PFSK-1 (cell line): ENCODE measurements at regions not wholly inside any gene's neighbourhood (a gene's known extent, or its start where the extent isn't known, plus 50 kb on each side); places are given as distances from the start of the nearest gene placed in this dataset.

ENCODE experiments used
- FOXP2 ChIP-seq: optimal IDR thresholded peaks from 2 replicates; pipeline ENCODE3; 2011; ENCODE audit warnings: borderline replicate concordance, control low read depth, inconsistent platforms; ENCODE audit not compliant: insufficient read depth; ENCODE audit errors: extremely low read length, extremely low read depth
- POLR2AphosphoS5 ChIP-seq: IDR thresholded peaks from 2 replicates; pipeline ENCODE4 v1.6.1; 2012; ENCODE audit warnings: low read depth, mild to moderate bottlenecking, control low read depth, low read length, moderate library complexity
- SIN3A ChIP-seq: IDR thresholded peaks from 2 replicates; pipeline ENCODE4 v1.6.1; 2012; ENCODE audit warnings: mild to moderate bottlenecking, low read length, moderate library complexity, borderline replicate concordance; ENCODE audit not compliant: insufficient read depth
- TAF1 ChIP-seq: IDR thresholded peaks from 2 replicates; pipeline ENCODE4 v1.6.1; 2012; ENCODE audit warnings: low read length, control low read depth, borderline replicate concordance; ENCODE audit not compliant: insufficient read depth
- TF ChIP-seq, protein P1 (sequence below), 2 experiments: IDR thresholded peaks; 2 replicates each; pipeline versions ENCODE4 v1.6.1 to v1.8.0; 2011 to 2012; ENCODE audit warnings: low read depth in 2 of 2, low read length in 2 of 2, control low read depth in 1 of 2, inconsistent platforms in 1 of 2, mild to moderate bottlenecking in 1 of 2, moderate library complexity in 1 of 2; ENCODE audit not compliant: insufficient read depth in 1 of 2

DNA sequence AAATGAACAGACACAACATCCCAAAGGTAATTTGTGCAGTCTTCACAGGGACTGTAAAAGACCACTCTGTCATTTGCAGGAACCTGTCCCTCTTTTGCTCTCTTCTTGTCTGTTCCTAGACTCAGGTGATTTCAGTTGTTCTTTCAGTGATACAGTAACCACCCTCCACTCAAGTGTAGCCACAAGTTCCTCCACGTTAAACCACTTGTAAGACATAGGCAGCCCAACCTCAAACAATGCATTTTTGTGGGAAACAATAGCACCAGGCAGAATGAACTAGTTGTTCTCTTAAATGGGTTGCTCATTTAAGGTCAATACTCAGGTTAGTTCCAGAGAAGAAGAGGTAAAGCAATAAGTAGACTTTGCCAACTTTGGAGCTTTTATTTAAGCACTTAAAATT lies 359.4 kb downstream of the MZT1 start:
- TF ChIP-seq POLR2AphosphoS5 (no peak), SIN3A (no peak), TAF1 (no peak), FOXP2 (no peak)
- TF ChIP-seq, protein P1, sequence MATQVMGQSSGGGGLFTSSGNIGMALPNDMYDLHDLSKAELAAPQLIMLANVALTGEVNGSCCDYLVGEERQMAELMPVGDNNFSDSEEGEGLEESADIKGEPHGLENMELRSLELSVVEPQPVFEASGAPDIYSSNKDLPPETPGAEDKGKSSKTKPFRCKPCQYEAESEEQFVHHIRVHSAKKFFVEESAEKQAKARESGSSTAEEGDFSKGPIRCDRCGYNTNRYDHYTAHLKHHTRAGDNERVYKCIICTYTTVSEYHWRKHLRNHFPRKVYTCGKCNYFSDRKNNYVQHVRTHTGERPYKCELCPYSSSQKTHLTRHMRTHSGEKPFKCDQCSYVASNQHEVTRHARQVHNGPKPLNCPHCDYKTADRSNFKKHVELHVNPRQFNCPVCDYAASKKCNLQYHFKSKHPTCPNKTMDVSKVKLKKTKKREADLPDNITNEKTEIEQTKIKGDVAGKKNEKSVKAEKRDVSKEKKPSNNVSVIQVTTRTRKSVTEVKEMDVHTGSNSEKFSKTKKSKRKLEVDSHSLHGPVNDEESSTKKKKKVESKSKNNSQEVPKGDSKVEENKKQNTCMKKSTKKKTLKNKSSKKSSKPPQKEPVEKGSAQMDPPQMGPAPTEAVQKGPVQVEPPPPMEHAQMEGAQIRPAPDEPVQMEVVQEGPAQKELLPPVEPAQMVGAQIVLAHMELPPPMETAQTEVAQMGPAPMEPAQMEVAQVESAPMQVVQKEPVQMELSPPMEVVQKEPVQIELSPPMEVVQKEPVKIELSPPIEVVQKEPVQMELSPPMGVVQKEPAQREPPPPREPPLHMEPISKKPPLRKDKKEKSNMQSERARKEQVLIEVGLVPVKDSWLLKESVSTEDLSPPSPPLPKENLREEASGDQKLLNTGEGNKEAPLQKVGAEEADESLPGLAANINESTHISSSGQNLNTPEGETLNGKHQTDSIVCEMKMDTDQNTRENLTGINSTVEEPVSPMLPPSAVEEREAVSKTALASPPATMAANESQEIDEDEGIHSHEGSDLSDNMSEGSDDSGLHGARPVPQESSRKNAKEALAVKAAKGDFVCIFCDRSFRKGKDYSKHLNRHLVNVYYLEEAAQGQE (IDR thresholded peaks at IDR 0.05; ENCODE audit: insufficient read depth in 1 of 2, low read depth in 2 of 2, low read length in 2 of 2), result no peak

DNA sequence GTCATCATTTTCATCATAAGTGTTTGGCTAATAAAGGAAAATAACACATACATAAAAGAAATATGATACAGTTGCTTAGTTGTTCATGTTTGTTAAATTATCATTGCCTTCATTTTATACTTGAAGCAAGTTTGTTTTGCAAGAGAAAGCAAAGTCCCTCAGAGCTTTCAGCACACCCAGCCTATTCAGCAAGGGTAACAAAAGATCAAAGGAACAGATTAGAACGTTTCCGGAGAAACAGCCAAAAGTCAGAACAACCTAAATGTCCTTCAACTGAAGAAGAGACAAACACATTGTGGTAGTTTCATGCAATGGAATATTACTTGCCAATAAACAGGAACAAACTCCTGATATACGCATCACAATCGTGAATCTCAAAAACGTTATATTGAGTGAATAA lies 380.7 kb downstream of the MZT1 start:
- TF ChIP-seq TAF1, result no peak
- TF ChIP-seq, protein P1 (IDR thresholded peaks at IDR 0.05; ENCODE audit: insufficient read depth in 1 of 2, low read depth in 2 of 2, low read length in 2 of 2), result no peak
- TF ChIP-seq POLR2AphosphoS5, result no peak
- TF ChIP-seq SIN3A, result no peak
- TF ChIP-seq FOXP2, result no peak

DNA sequence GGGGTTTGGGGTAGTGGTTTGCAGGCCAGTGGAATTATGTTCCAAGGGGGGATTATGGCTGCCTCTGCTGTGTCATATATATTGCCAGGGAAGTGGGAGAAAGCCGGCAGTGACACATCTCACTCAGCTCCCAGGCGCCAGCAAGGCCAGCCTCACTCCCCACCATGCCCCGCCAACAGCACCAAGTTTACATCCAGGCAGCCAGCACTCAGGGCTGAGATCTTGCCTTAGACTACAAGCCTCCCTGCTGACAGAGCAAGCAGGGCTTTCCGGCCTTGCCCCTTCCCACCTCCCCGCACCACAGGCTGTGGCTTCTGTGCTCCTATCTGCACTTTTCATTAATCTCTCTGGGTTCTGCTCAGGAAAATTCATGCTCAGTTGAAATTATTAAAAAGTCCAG lies 385.1 kb downstream of the MZT1 start:
- TF ChIP-seq SIN3A (no peak), FOXP2 (no peak), TAF1 (no peak), POLR2AphosphoS5 (no peak)
- TF ChIP-seq, protein P1 (IDR thresholded peaks at IDR 0.05; ENCODE audit: insufficient read depth in 1 of 2, low read depth in 2 of 2, low read length in 2 of 2), result no peak

DNA sequence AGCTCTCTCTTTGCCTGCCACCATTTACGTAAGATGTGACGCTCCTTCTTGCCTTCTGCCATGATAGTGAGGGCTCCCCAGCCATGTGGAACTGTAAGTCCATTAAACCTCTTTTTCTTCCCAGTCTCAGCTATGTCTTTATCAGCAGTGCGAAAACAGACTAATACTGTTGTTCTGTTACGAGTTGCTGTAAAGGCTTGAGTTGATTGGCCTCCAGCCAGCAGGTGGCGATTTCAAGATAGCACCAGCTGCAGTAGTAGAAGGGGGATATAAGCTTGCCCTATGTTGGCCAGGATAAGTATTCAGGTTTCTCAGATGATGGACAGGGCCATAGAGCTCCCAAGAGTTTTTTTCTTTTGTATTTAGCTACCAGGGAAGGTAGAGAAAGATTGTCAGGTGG lies 385.5 kb downstream of the MZT1 start:
- no peak for TF ChIP-seq FOXP2
- TF ChIP-seq POLR2AphosphoS5, result no peak
- no peak for TF ChIP-seq SIN3A
- TF ChIP-seq, protein P1 (IDR thresholded peaks at IDR 0.05; ENCODE audit: insufficient read depth in 1 of 2, low read depth in 2 of 2, low read length in 2 of 2), result no peak

DNA sequence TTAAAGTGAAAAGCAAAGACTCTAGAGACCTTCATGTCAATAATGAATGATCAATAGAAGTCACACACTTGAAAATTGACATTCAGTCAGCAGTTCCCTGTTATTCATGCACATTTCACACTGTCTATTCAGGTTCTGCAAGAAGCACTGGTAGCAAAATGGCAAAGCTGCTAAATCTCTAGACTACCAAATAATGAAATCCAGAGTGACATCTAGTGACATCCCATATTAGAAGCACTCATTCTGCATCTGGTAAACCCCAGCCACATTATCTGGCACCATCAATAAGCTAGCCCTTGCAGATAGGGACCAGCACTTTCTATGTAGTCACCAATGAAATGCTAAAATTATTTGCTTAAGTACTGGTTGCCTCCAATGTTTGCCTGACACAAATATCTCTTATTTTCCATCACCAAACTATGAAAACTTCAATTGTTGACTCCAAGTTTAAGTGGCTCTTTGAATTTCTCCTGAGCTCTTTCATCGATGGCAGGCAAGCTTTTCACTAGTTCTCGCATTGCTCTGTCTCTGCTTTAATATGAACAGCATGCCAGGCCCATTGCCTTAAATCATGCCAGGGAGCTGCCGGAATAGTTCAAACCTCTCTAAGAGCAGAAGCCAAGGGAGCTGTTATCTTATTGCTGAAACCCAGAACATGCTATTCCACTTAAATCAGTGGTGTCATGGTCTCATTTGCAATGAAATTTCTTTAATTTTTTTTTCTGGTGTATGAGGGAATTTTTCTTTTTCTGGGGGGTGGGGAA lies 409.9 kb downstream of the MZT1 start:
- TF ChIP-seq, protein P1 (IDR thresholded peaks at IDR 0.05; ENCODE audit: insufficient read depth in 1 of 2, low read depth in 2 of 2, low read length in 2 of 2), result no peak
- TF ChIP-seq SIN3A (no peak), FOXP2 (no peak), POLR2AphosphoS5 (no peak), TAF1 (no peak)
